Inflammatory macrophage (primary cell): ENCODE measurements at regions not wholly inside any gene's neighbourhood (a gene's known extent, or its start where the extent isn't known, plus 50 kb on each side); places are given as distances from the start of the nearest gene placed in this dataset.
"Not testable (repeated sequence)": the region's sequence is repeated elsewhere in the genome, so short reads cannot be mapped to it uniquely, and the experiment has no call there.

Source experiments
- DNase-seq, 2 donors: peaks; one replicate each; pipeline ENCODE4 v3.0.0-alpha.2; 2020 to 2022

- DNase-seq: no peak
Observed at GRCh38 chr10:91091780-91092179, 128.7 kb upstream of the PCGF5 start.

GRCh38 chr10:91096274-91096673, 124.2 kb upstream of the PCGF5 start:
- no peak for DNase-seq

DNA sequence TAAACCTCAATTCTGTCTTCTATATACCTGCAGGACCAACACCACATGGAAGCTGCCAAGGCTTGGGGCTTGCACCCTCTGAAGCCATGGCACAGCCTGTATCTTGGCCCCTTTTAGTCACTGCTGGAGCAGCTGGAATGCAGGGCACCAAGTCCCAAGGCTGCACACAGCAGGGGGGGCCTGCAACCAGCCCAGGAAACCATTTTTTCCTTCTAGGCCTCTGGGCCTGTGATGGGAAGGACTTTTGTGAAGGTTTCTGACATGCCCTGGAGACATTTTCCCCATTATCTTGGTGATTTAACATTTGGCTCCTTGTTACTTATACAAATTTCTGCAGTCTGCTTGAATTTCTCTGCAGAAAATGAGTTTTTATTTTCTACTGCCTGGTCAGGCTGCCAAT, 123.2 kb upstream of the PCGF5 start:
- DNase-seq: no peak

GRCh38 chr10:91098021-91098420, 122.4 kb upstream of the PCGF5 start:
- not testable (repeated sequence) for DNase-seq

DNA sequence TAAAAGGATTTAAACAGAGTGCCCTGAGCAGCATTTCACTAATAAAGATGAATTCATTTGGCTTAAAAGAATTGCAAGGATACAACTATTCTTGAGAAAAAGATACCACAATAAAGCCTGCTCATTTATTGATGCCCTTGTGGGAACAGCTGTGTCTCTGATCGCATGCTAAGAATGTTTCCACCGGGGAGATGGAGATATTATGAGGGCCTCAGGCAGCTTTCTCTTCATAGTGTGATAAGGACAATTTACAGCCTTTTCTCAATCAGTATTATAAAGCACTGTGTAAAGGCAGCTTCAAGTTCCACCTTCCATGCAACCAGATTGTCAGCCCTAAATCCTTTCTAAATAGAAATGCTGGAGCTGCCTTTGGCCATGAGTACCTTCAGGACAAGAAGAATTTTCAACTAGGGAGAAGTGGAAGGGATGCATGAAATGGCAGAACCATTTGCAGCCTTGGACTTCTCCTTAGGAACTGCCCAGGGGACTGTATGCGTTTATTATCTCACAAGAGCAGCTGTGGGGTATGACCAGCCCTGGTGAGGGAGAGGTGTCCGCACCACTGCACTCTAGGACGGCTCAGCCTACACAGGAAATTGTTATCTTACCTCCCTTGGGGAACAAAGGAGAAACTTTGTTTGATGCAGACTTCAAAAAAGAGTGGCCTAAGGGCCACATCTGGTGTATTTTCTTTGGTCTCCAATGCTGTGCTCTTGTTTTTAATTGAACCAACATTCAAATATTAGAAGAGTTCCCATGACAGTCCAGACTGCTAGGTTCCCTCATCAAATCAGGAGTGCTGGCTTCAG, 116.9 kb upstream of the PCGF5 start:
- DNase-seq: no peak

DNA sequence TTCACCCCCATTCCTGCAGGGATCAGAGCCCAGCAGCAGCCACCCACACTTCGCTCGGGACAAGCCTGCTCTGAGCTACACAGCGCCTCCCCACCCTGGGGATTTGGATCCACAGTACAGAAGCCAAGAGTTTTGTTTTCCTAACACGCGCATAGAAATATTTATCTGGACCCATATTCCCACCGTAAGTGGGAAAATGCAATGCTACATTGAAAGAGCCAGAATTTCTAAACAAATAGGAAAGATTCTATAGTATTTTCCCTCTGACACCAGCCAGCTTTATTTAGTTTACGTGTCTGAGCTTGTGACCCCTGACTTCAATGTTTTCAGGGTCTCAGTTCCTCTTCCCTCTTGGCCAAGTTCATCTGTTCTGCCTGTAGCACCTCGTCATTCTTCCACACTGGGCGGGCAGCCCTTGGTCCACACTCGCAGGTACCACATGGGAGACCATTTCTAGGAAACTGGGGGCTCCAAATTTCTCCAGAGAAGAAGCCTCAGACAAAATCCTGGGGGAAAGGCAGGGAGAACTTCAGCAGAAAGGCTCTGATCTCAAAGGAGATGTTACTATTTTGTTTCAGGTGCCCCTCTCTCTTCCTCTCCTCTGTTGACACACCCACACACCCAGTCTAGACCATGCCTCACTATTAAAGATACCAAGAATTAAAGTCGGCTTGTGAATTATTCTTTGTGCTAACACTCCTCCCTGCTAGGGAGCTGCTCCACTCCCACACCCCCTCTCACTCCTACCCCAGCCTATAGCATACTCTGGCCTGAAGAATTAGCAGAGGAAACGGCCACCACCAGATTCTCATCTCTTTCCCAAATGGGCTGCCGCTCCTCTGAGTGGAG, 116.0 kb upstream of the PCGF5 start:
- no peak for DNase-seq

DNA sequence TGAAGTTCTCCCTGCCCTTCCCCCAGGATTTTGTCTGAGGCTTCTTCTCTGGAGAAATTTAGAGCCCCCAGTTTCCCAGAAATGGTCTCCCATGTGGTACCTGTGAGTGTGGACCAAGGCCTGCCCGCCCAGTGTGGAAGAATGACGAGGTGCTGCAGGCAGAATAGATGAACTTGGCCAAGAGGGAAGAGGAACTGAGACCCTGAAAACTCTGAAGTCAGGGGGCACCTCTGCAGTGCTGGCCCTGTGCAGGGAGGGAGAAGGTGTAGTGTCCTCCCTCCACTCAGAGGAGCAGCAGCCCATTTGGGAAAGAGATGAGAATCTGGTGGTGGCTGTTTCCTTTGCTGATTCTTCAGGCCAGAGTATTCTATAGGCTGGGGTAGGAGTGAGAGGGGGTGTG, 115.2 kb upstream of the PCGF5 start:
- no peak for DNase-seq

DNA sequence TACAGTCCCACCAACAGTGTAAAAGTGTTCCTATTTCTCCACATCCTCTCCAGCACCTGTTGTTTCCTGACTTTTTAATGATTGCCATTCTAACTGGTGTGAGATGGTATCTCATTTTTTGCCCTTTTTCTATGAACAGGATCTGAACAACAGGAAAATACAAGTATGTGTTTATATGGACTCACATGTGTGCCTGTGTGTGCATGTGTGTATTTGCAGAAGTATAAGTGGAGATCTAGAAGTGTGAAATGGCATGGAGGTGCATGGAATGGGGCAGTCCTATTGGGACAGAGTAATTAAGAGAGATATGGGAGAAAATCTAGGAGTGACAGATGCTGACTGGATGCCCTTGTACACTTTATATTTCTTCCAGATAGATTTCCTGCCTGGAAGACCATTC, 111.6 kb upstream of the PCGF5 start:
- DNase-seq: no peak

GRCh38 chr10:91111060-91111459, 109.4 kb upstream of the PCGF5 start:
- no peak for DNase-seq

DNA sequence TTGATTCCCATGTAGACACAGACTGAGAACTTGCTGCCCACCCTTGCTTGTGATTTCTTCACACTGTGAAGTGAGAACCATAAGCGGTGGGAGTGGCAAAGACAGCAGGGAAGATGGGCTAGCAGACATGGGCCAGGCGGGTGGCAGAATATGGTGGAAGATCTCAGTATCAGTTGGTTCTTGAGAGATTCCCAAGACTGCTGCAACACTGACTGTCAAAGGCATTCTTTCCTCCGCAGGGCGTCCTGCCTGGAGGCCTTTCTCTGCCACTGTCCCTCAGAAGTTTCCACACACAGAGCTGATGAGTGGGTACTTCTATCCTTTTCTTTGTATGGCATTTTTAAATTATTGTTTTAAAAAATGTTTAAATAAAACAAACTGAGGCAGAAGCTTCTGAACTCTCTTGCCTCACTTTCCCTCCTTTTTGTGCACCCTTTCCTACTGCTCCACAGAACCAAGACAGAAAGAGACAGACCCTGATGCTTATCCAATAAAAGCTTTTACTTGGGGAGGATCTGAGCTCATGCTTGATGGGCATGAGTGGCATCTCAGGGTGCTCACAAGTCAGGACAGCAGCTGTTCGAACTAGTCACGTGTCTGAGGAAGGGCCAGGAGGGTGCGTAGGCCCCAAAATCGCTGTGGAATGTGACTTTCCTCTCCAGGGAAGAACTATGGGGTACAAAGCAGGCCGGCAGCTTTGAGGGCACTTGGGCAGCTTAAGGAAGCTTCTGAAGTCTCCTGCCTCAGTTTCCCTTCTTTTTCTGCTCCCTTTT, 104.7 kb upstream of the PCGF5 start:
- no peak for DNase-seq

DNA sequence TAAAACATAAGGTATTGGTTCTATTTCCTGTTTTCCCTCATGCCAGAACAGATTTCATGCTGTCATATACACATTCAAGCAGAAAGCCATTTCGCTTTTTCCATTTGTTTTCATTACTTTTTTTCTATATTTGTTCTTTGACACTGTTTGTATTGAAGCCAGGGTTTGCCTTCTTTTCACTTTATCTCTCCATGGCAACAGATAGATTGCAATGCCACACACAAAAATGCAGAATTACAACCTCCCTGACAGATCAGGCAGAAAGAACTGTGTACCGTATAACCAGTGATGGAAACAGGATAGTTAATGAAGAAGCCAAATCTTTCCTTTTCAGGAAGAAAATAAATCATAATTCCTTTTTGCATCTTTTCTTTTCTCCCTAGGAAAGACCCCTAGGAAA, 103.0 kb upstream of the PCGF5 start:
- no peak for DNase-seq

DNA sequence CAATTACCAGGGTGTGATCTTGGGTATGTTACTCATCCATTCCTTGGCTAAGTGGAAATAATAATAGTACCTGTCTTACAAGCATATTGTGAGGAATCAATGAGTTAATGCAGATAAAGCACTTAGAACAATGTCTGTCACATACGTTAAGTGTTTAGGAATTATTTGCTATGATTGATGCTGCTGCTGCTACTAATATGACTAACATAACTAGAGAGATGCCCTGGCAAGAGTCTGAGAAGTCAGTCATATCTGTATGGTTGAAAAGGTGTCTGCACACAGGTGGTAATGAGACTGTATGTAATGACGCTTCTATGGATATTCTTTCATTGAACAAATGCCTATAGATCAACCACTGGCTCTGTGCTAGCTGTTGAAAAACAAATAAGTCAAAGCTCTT, 100.1 kb upstream of the PCGF5 start:
- DNase-seq: no peak

GRCh38 chr10:91123261-91123660, 97.2 kb upstream of the PCGF5 start:
- DNase-seq: no peak

- DNase-seq: no peak
Observed at GRCh38 chr10:91124016-91124415, 96.4 kb upstream of the PCGF5 start.

DNA sequence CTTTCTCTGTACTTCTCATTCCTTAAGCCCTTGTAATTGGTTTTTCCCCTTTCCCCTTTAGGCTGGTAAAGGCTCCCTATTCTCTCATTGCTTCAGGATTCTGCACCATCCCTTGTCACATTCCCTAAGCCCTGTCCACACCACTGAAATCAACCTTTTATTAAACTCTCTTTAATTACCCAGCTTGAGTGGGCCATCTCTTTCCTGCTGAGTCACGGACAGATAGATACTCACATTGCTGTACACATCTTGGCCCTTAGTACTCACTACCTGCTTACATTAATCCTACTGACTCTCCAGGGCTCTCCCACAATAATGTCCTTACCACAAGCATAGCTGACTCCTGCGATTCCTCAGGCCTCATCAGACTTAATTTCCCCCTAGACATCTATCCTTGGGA, 94.0 kb upstream of the PCGF5 start:
- no peak for DNase-seq

- no peak for DNase-seq
Observed at GRCh38 chr10:91127341-91128082, 93.0 kb upstream of the PCGF5 start.

DNA sequence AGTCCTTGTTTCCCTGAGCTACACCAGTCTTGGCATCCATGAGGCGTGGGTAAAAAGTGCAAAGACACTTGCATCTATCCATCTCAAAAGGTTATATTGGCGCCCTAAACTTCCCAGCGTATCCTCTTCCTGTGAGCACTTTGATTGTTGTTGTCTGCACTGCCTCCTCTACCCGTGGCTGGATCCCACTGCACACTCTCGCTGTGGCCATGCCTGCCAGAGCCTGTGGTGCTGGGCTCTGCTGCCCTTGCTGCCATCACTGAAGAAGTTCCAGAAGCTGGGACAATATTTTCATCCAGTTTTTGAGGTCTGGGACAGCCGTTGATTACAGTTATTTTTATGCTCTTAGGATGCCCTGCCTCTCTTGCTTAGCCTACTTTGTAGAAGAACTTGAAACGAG, 85.3 kb upstream of the PCGF5 start:
- no peak for DNase-seq

GRCh38 chr10:91137011-91137643, 83.3 kb upstream of the PCGF5 start:
- no peak for DNase-seq

GRCh38 chr10:91137822-91138221, 82.6 kb upstream of the PCGF5 start:
- DNase-seq: no peak

- no peak for DNase-seq
Observed at GRCh38 chr10:91140995-91141549, 79.4 kb upstream of the PCGF5 start.

DNA sequence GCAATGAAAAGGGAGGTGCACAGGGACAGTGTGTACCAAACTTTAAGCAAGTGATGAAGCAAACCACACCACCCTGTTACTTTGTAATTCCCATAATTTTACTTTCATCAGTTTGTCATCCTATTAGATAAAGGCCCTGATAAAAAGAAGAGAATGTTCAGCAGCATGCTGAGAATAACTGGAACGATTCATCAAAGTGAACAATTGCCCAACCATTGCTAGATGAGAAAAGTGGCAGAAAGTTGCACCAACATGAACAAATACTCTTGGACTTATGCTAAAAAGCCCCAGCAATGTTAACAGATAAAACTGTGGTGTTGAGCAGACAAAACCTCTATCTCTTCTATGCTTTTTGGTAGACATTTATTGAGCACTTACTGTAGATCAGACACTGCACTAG, 75.5 kb upstream of the PCGF5 start:
- no peak for DNase-seq

GRCh38 chr10:91146146-91146545, 74.3 kb upstream of the PCGF5 start:
- DNase-seq: no peak
